Aorta (tissue), 5 donors: ENCODE measurements at regions not wholly inside any gene's neighbourhood (a gene's known extent, or its start where the extent isn't known, plus 50 kb on each side); places are given as distances from the start of the nearest gene placed in this dataset.
A peak's percentile ranks its signal among the peaks of the same experiment; 100 is the strongest.

Experiments
- ATAC-seq: fragments of 200-7000 bp; cut with Tn5 transposase; one replicate; pipeline ENCODE4 v1.9.1; 2022; ENCODE audit warnings: moderate library complexity; ENCODE audit not compliant: low FRiP score
- DNase-seq, 2 donors: peaks; one replicate each; pipeline ENCODE4 v3.0.0-alpha.2; 2020
- H3K27ac ChIP-seq, 2 donors: one replicate each; pipeline ENCODE4 v1.5.1; 2013; ENCODE audit warnings: low read length in 2 of 2, mild to moderate bottlenecking in 2 of 2, moderate library complexity in 2 of 2, control low read depth in 1 of 2, inconsistent platforms in 1 of 2, low read depth in 1 of 2
- H3K27me3 ChIP-seq, 2 donors: one replicate each; pipeline ENCODE4 v1.6.1; 2013; ENCODE audit warnings: control low read depth in 1 of 2, low read length in 1 of 2, mild to moderate bottlenecking in 1 of 2, moderate library complexity in 1 of 2; ENCODE audit not compliant: insufficient read depth in 2 of 2, control insufficient read depth in 1 of 2
- H3K36me3 ChIP-seq, 2 donors: one replicate each; pipeline ENCODE4 v1.6.1; 2013; ENCODE audit warnings: control low read depth in 1 of 2, low read length in 1 of 2, mild to moderate bottlenecking in 1 of 2; ENCODE audit not compliant: insufficient read depth in 2 of 2, control insufficient read depth in 1 of 2
- H3K4me1 ChIP-seq, 2 donors: one replicate each; pipeline ENCODE4 v1.6.1; 2013; ENCODE audit warnings: low read length in 2 of 2, control low read depth in 1 of 2, mild to moderate bottlenecking in 1 of 2, moderate library complexity in 1 of 2; ENCODE audit not compliant: insufficient read depth in 2 of 2, control insufficient read depth in 1 of 2
- H3K4me3 ChIP-seq, 2 donors: one replicate each; pipeline ENCODE4 v1.5.1; 2013; ENCODE audit warnings: low read length in 2 of 2, control low read depth in 1 of 2, mild to moderate bottlenecking in 1 of 2
- H3K9me3 ChIP-seq: one replicate; pipeline ENCODE4 v1.6.1; 2013; ENCODE audit warnings: mild to moderate bottlenecking, low read length; ENCODE audit not compliant: control insufficient read depth
- WGBS, 2 donors: extraction: QIAGEN DNeasy Blood & Tissue Kit; methylation state at CpG; one replicate each; pipeline ENCODE4 v1.1.7; 2013; 5-methylcytosine and 5-hydroxymethylcytosine counted together
- intact Hi-C, 2 donors: fragments of 100-400 bp; cut with DNase I; formaldehyde crosslinking; loops; one replicate each; pipeline versions ENCODE4 v1.14.2 to v1.15.0; 2022
- donor health status: healthy with polysubstance abuse.
- donor health status: Bipolar disorder and iron deficiency.
- donor health status: DM: no; HTN: no; CAD: no.
- donor health status: DM: no; HTN: no; CAD: no.
- donor health status: DM: yes; HTN: yes; CAD: no.

DNA sequence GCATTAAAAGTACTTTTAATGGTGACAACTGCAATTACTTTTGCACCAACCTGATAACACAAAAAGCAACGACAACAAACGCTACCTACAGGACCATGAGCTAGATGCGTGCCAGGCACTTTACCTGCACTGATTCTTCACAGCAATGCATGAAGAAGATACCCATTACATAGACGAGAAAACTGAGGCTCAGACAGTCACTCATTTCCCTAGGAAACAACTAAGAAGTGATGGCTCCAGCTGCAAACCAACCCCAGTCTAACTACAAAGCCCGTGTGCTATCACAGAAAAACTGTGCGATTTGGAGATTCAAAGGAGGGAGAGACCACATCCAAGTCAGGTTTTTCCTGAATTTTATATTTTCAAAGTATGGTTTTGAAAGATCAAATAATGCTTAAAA lies 80.1 kb upstream of the TP53I11 start:
- 78 to 81% methylated on average over 6 of the region's 6 CpGs for WGBS, 2 donors
- H3K4me1 ChIP-seq: no peaks in the 10 kb centered on the region
- no peak for DNase-seq
- H3K36me3 ChIP-seq: no peaks in the 10 kb centered on the region
- H3K4me3 ChIP-seq: no peak overlapping the region
- H3K27ac ChIP-seq: no peak overlapping the region
- intact Hi-C loops: no loop called here
- H3K9me3 ChIP-seq: no peaks in the 10 kb centered on the region
- H3K27me3 ChIP-seq: no peaks in the 10 kb centered on the region
- ATAC-seq: no peak

GRCh38 chr11:45031912-45032519 lies 81.3 kb upstream of the TP53I11 start:
- WGBS, 2 donors: 94 to 95% methylated on average over 2 of the region's 2 CpGs
- intact Hi-C loops: no loop called here
- Histone ChIP-seq H3K4me3 (no peak overlapping the region), H3K27ac (no peak overlapping the region), H3K36me3 (no peaks in the 10 kb centered on the region), H3K27me3 (no peaks in the 10 kb centered on the region), H3K9me3 (no peaks in the 10 kb centered on the region), H3K4me1 (no peaks in the 10 kb centered on the region)
- ATAC-seq (no peak), DNase-seq (no peak)

GRCh38 chr11:45035413-45035812 lies 84.7 kb upstream of the TP53I11 start:
- no peaks in the 10 kb centered on the region for H3K27me3 ChIP-seq
- intact Hi-C loops: no loop called here
- no peak overlapping the region for H3K27ac ChIP-seq
- DNase-seq (no peak), ATAC-seq (no peak)
- H3K36me3 ChIP-seq: no peaks in the 10 kb centered on the region
- 83 to 93% methylated on average over 4 of the region's 4 CpGs for WGBS, 2 donors
- H3K4me3 ChIP-seq: no peak overlapping the region
- H3K4me1 ChIP-seq: no peaks in the 10 kb centered on the region
- peaks cover 4% of the 10 kb centered on the region for H3K9me3 ChIP-seq

DNA sequence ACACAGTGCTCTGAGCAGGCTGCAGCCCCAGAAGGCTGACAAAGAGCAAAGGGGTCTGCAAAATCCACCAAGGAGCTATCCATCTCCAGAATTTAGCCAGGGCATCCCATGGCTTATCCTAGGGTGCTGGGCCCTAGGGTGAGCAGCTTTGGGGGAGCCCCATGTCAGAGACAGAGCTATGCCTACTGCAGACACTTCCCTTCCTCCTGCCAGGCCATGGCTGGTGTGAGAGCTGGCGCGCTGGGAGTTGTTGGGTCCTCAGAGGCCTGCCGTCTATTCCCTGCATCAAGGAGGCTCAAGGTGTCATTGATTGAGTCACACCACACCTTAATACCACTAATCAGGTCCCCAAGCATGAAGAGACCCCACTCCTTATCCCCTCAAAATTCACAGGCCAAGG lies 85.3 kb upstream of the TP53I11 start:
- H3K9me3 ChIP-seq: peaks cover 4% of the 10 kb centered on the region
- no peaks in the 10 kb centered on the region for H3K36me3 ChIP-seq
- H3K27ac ChIP-seq: no peak overlapping the region
- ATAC-seq (no peak), DNase-seq (no peak)
- WGBS, 2 donors: 86 to 89% methylated on average over 3 of the region's 3 CpGs
- intact Hi-C loops: no loop called here
- no peak overlapping the region for H3K4me3 ChIP-seq
- H3K4me1 ChIP-seq: no peaks in the 10 kb centered on the region
- H3K27me3 ChIP-seq: no peaks in the 10 kb centered on the region

- H3K4me1 ChIP-seq: no peaks in the 10 kb centered on the region
- intact Hi-C loops: no loop called here
- H3K36me3 ChIP-seq: no peaks in the 10 kb centered on the region
- no peaks in the 10 kb centered on the region for H3K27me3 ChIP-seq
- H3K4me3 ChIP-seq: no peak overlapping the region
- peaks cover 4% of the 10 kb centered on the region for H3K9me3 ChIP-seq
- WGBS, 2 donors: 58 to 63% methylated on average over 6 of the region's 6 CpGs
- no peak for ATAC-seq
- H3K27ac ChIP-seq: no peak overlapping the region
- no peak for DNase-seq
These were observed 86.0 kb upstream of the TP53I11 start for GRCh38 chr11:45036733-45037132.

GRCh38 chr11:45037434-45038005 lies 86.8 kb upstream of the TP53I11 start:
- no peak overlapping the region for H3K4me3 ChIP-seq
- ATAC-seq (no peak), DNase-seq (no peak)
- H3K36me3 ChIP-seq: no peaks in the 10 kb centered on the region
- intact Hi-C loops: no loop called here
- H3K9me3 ChIP-seq: peaks cover 4% of the 10 kb centered on the region
- H3K27me3 ChIP-seq: no peaks in the 10 kb centered on the region
- H3K4me1 ChIP-seq: peaks cover 0 to 2% of the 10 kb centered on the region in 2 donors
- no peak overlapping the region for H3K27ac ChIP-seq

- Histone ChIP-seq H3K9me3 (peaks cover 4% of the 10 kb centered on the region), H3K27ac (no peak overlapping the region), H3K27me3 (no peaks in the 10 kb centered on the region), H3K4me1 (peaks cover 0 to 2% of the 10 kb centered on the region in 2 donors), H3K4me3 (no peak overlapping the region), H3K36me3 (no peaks in the 10 kb centered on the region)
- ATAC-seq (no peak), DNase-seq (no peak)
- intact Hi-C loops: no loop called here
- 87 to 90% methylated on average over 1 of the region's 1 CpG for WGBS, 2 donors
These were observed 88.2 kb upstream of the TP53I11 start for GRCh38 chr11:45038923-45039322.

DNA sequence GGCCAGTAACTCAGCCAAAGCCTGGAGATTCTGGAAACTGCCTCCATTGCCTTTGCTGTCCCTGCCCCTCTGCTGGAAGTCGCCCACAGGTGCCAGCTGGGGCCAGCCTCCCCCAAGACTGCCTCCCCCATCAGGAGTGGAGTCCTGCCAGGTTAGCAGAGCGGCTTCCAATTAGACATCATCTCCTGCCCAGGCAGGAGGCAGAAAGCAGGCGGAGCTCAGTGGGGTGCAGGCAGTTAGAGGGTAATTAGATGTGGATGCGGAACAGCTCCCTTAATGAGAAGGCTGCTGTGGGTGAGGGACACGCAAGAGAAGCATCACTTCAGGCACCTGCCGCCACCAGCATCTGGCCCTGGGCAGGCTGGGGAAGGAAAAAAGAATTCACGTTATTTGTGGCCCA lies 90.9 kb upstream of the TP53I11 start:
- no peaks in the 10 kb centered on the region for H3K36me3 ChIP-seq
- peaks cover 4% of the 10 kb centered on the region for H3K9me3 ChIP-seq
- no peak for ATAC-seq
- H3K4me1 ChIP-seq: peaks cover 0 to 2% of the 10 kb centered on the region in 2 donors
- no peak overlapping the region for H3K27ac ChIP-seq
- no peak for DNase-seq
- intact Hi-C loops: no loop called here
- no peak overlapping the region for H3K4me3 ChIP-seq
- H3K27me3 ChIP-seq: no peaks in the 10 kb centered on the region
- 71 to 72% methylated on average over 7 of the region's 7 CpGs for WGBS, 2 donors

DNA sequence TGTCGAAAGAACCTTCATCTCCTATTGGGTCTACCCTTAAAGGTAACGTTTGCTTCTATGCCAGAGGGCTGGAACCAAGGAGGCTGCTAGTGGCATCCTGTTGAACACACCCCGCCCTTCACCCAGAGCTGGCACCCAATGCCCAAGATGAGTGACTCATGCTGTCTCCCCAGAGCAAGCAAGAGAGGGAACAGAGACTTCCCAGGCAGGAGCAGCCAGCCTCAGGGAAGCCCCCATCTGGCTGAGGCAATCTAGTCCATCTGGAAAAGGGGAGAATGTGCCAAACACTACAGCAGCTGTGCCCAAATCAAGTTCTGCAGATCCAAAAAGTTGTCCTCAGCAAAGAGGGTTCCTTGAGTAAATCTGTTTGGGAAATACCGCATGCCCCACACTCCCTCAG lies 91.9 kb upstream of the TP53I11 start:
- Histone ChIP-seq H3K4me1 (peaks cover 0 to 2% of the 10 kb centered on the region in 2 donors), H3K36me3 (no peaks in the 10 kb centered on the region), H3K27me3 (no peaks in the 10 kb centered on the region), H3K27ac (no peak overlapping the region), H3K9me3 (peaks cover 4% of the 10 kb centered on the region), H3K4me3 (no peak overlapping the region)
- intact Hi-C loops: no loop called here
- ATAC-seq: no peak
- peak in 1 of 2 donors; percentile 73 for DNase-seq
- WGBS, 2 donors: 20 to 33% methylated on average over 4 of the region's 4 CpGs
